ENCODE measurements at regions not wholly inside any gene's neighbourhood (a gene's known extent, or its start where the extent isn't known, plus 50 kb on each side); places are given as distances from the start of the nearest gene placed in this dataset.

DNA sequence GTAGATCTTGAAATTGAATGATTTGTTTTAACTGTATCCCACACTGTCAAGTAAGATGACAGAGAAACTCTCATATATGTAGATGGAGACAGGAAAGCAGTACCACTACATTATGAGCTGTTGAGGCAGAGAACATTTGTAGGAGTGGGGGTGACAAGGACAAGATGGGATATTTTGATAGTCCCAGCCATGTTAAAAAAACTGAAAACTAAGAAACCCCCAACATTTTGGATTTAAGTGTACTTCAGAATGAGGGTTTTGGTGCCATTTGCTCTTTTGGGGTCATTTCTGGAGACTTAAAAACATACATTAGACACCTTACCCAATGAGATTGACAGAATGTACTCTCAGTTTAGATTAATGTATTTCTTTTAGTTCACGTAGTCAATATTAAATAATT lies 149.9 kb upstream of the SLC4A4 start:
- TF ChIP-seq, protein P1, sequence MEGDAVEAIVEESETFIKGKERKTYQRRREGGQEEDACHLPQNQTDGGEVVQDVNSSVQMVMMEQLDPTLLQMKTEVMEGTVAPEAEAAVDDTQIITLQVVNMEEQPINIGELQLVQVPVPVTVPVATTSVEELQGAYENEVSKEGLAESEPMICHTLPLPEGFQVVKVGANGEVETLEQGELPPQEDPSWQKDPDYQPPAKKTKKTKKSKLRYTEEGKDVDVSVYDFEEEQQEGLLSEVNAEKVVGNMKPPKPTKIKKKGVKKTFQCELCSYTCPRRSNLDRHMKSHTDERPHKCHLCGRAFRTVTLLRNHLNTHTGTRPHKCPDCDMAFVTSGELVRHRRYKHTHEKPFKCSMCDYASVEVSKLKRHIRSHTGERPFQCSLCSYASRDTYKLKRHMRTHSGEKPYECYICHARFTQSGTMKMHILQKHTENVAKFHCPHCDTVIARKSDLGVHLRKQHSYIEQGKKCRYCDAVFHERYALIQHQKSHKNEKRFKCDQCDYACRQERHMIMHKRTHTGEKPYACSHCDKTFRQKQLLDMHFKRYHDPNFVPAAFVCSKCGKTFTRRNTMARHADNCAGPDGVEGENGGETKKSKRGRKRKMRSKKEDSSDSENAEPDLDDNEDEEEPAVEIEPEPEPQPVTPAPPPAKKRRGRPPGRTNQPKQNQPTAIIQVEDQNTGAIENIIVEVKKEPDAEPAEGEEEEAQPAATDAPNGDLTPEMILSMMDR (IDR thresholded peaks at IDR 0.05) = no peak
- TF ChIP-seq POLR2A (IDR thresholded peaks at IDR 0.05) = no peak
